ENCODE measurements at regions not wholly inside any gene's neighbourhood (a gene's known extent, or its start where the extent isn't known, plus 50 kb on each side); places are given as distances from the start of the nearest gene placed in this dataset.

- TF ChIP-seq CTCF (IDR thresholded peaks at IDR 0.05) (no peak), POLR2A (IDR thresholded peaks at IDR 0.05) (no peak)
Observed at GRCh38 chr2:217222309-217222910, 362.5 kb upstream of the TNP1 start.

Data from testis (tissue), 2 donors.